ENCODE measurements at regions not wholly inside any gene's neighbourhood (a gene's known extent, or its start where the extent isn't known, plus 50 kb on each side); places are given as distances from the start of the nearest gene placed in this dataset.

DNA sequence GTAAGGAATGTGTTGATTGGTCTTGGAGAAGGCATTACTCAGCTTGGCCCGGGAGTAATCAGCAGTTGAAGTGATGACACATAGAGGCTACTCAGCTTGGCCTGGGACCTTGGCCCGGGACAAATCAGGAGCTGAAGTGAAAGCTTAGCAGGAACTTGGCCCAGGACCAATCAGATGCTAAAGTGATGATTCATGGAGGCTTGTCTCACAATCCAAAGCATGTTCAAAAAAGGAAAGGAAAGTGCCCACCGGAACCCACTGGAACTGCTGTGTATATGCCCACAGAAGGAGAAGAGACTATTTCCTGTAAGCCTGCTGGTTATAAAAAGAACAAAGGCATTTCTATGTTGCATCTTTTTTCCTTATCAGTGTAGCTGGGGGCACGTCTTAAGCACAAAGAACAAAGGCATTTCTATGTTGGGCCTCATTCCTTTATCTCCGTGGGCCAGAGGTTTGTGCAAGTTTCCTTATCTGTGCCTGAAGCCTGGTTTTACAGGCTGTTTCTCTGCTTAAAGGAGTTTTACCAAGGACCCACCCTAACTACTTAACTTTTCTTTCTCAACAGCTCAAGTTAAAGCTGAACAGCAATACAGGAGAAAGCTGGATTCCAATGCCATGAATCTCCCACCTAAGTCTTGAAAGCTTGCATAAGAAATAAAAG lies 1176.7 kb downstream of the NLGN4X start:
- Histone ChIP-seq H3K36me3 (no peaks in the 10 kb centered on the region), H3K4me1 (peaks cover 0 to 4% (median 0%) of the 10 kb centered on the region in 9 donors), H3K27me3 (no peaks in the 10 kb centered on the region), H3K9me3 (peaks cover 0 to 28% (median 0%) of the 10 kb centered on the region in 11 donors), H3K27ac (peak overlapping the region in 2 of 10 donors; percentile 25 to 38), H3K4me3 (no peak overlapping the region)
- ATAC-seq: peak; percentile 38 to 87 (median 58)
- TF ChIP-seq, protein P1, sequence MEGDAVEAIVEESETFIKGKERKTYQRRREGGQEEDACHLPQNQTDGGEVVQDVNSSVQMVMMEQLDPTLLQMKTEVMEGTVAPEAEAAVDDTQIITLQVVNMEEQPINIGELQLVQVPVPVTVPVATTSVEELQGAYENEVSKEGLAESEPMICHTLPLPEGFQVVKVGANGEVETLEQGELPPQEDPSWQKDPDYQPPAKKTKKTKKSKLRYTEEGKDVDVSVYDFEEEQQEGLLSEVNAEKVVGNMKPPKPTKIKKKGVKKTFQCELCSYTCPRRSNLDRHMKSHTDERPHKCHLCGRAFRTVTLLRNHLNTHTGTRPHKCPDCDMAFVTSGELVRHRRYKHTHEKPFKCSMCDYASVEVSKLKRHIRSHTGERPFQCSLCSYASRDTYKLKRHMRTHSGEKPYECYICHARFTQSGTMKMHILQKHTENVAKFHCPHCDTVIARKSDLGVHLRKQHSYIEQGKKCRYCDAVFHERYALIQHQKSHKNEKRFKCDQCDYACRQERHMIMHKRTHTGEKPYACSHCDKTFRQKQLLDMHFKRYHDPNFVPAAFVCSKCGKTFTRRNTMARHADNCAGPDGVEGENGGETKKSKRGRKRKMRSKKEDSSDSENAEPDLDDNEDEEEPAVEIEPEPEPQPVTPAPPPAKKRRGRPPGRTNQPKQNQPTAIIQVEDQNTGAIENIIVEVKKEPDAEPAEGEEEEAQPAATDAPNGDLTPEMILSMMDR (IDR thresholded peaks at IDR 0.05): no peak
- intact Hi-C loops (cut with DNase I): no loop called here
- 1 to 3% methylated on average over 5 of the region's 5 CpGs for WGBS, 2 donors
- peak in 1 of 2 donors; percentile 42 for DNase-seq

DNA sequence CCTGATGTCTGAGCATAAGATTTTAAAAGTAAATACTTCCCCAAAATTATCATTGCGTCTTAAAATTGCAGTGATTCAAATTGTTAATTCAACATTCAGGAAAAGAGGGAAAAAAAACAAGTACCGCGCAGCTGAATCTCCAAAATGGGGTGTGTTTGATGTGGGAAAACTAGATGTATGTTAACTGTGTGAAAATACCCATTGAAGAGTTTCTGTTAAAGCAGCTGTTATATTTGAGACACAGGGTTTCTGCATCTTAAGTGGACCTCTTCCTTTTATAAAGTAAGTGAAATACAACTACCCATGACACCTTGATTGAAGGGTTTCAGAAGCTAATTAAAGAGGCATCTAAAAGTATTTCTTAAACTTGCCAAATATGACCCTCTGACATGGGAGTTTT lies 1186.1 kb downstream of the NLGN4X start:
- ATAC-seq (no peak), DNase-seq (no peak)
- H3K36me3 ChIP-seq: no peaks in the 10 kb centered on the region
- H3K27me3 ChIP-seq: no peaks in the 10 kb centered on the region
- H3K27ac ChIP-seq: no peak overlapping the region
- H3K4me3 ChIP-seq: no peak overlapping the region
- H3K4me1 ChIP-seq: no peaks in the 10 kb centered on the region
- TF ChIP-seq, protein P1 (IDR thresholded peaks at IDR 0.05): no peak
- intact Hi-C loops (cut with DNase I): no loop called here
- peaks cover 0 to 17% (median 0%) of the 10 kb centered on the region in 11 donors for H3K9me3 ChIP-seq
- WGBS, 2 donors: 90% methylated on average over 3 of the region's 3 CpGs

DNA sequence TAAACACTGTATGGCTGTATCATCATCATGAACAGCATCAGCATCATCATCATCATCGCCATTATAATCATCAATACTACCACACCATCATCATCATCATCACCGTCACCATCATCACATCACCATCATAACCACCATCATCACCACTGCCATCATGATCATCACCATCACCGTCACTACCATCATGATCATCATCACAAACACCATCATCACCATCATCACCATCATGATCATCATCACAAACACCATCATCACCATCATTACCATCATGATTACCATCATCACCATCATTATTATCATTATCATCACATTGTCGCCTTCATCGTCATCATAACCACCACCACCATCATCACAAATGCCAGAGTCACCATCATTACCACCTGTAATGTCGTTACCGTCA lies 1196.9 kb downstream of the NLGN4X start:
- Histone ChIP-seq H3K4me1 (no peaks in the 10 kb centered on the region), H3K36me3 (no peaks in the 10 kb centered on the region), H3K9me3 (peaks cover 0 to 12% (median 0%) of the 10 kb centered on the region in 11 donors), H3K27ac (no peak overlapping the region), H3K27me3 (no peaks in the 10 kb centered on the region), H3K4me3 (no peak overlapping the region)
- no peak for DNase-seq
- TF ChIP-seq, protein P1 (IDR thresholded peaks at IDR 0.05): no peak
- intact Hi-C loops (cut with DNase I): no loop called here
- ATAC-seq: no peak
- WGBS, 2 donors: 91 to 95% methylated on average over 7 of the region's 7 CpGs

DNA sequence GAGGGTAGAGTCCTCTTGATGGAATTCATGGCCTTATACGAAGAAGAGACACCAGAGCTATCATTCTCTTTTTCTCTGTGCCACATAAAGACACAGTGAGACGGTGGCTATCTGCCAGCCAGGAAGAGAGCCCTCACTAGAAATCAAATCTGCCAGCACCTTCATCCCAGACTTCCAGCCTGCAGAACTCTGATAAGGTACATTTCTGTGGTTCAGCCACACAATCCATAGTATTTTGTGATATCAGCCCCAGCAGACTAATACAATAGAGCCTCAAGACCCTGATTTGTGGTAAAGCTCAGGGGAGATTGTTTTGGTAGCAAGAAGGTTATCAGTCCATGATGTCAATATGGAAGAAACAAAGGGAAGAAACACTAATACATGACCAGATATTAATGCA lies 1213.2 kb downstream of the NLGN4X start:
- Histone ChIP-seq H3K27me3 (no peaks in the 10 kb centered on the region), H3K4me1 (no peaks in the 10 kb centered on the region), H3K36me3 (no peaks in the 10 kb centered on the region), H3K4me3 (no peak overlapping the region), H3K27ac (no peak overlapping the region), H3K9me3 (peaks cover 0 to 8% (median 0%) of the 10 kb centered on the region in 11 donors)
- WGBS, 2 donors: 34 to 42% methylated on average over 2 of the region's 2 CpGs
- ATAC-seq (no peak), DNase-seq (no peak)
- intact Hi-C loops (cut with DNase I): no loop called here
- TF ChIP-seq, protein P1 (IDR thresholded peaks at IDR 0.05): no peak
